Muscle of leg (tissue), 3 donors: ENCODE measurements at regions not wholly inside any gene's neighbourhood (a gene's known extent, or its start where the extent isn't known, plus 50 kb on each side); places are given as distances from the start of the nearest gene placed in this dataset.
A peak's percentile ranks its signal among the peaks of the same experiment; 100 is the strongest.

Experiments used
- DNase-seq: peaks from one replicate; pipeline ENCODE4 v3.0.0; 2013
- H3K27ac ChIP-seq: one replicate; pipeline ENCODE4 v1.5.1; 2013; ENCODE audit warnings: mild to moderate bottlenecking, low read length, control low read depth
- H3K27me3 ChIP-seq: one replicate; pipeline ENCODE4 v1.6.1; 2013; ENCODE audit warnings: low read length; ENCODE audit not compliant: control insufficient read depth, insufficient read depth
- H3K36me3 ChIP-seq: one replicate; pipeline ENCODE4 v1.6.1; 2013; ENCODE audit warnings: low read length; ENCODE audit not compliant: control insufficient read depth, insufficient read depth
- H3K4me1 ChIP-seq: one replicate; pipeline ENCODE4 v1.6.1; 2013; ENCODE audit warnings: low read length; ENCODE audit not compliant: control insufficient read depth, insufficient read depth
- H3K4me3 ChIP-seq: one replicate; pipeline ENCODE4 v1.5.1; 2013; ENCODE audit warnings: low read length, control low read depth
- H3K9me3 ChIP-seq: replicated peaks from 2 replicates; pipeline ENCODE4 v1.6.1; 2013; ENCODE audit warnings: low read depth, low read length; ENCODE audit not compliant: control insufficient read depth
- WGBS: methylation state at CpG from one replicate; pipeline ENCODE4 v1.1.5; 2013; ENCODE audit warnings: missing lambda C conversion rate; ENCODE audit not compliant: insufficient coverage; 5-methylcytosine and 5-hydroxymethylcytosine counted together

- H3K36me3 ChIP-seq: no peaks in the 10 kb centered on the region
- no peaks in the 10 kb centered on the region for H3K27me3 ChIP-seq
- DNase-seq: no peak
- no peak overlapping the region for H3K4me3 ChIP-seq
- H3K4me1 ChIP-seq: no peaks in the 10 kb centered on the region
- H3K9me3 ChIP-seq: no peaks in the 10 kb centered on the region
- 50% methylated on average over 1 of the region's 2 CpGs for WGBS
- H3K27ac ChIP-seq: no peak overlapping the region
Observed at GRCh38 chr18:27839141-27839540, 337.8 kb downstream of the CDH2 start.

- no peak overlapping the region for H3K27ac ChIP-seq
- DNase-seq: no peak
- H3K4me3 ChIP-seq: no peak overlapping the region
- no peaks in the 10 kb centered on the region for H3K36me3 ChIP-seq
- no peaks in the 10 kb centered on the region for H3K4me1 ChIP-seq
- H3K27me3 ChIP-seq: no peaks in the 10 kb centered on the region
- H3K9me3 ChIP-seq: no peaks in the 10 kb centered on the region
Observed at GRCh38 chr18:27838225-27838624, 338.7 kb downstream of the CDH2 start.

GRCh38 chr18:27826101-27826500 lies 350.8 kb downstream of the CDH2 start:
- H3K36me3 ChIP-seq: no peaks in the 10 kb centered on the region
- H3K27me3 ChIP-seq: no peaks in the 10 kb centered on the region
- WGBS: no CpG with 5 or more reads among the region's 2 CpGs
- no peaks in the 10 kb centered on the region for H3K9me3 ChIP-seq
- DNase-seq: no peak
- H3K4me3 ChIP-seq: no peak overlapping the region
- H3K4me1 ChIP-seq: no peaks in the 10 kb centered on the region
- no peak overlapping the region for H3K27ac ChIP-seq

GRCh38 chr18:27825689-27826088 lies 351.2 kb downstream of the CDH2 start:
- 50% methylated on average over 1 of the region's 2 CpGs for WGBS

GRCh38 chr18:27824841-27825681 lies 351.9 kb downstream of the CDH2 start:
- H3K27me3 ChIP-seq: no peaks in the 10 kb centered on the region
- no peak for DNase-seq
- WGBS: 60% methylated on average over 1 of the region's 5 CpGs
- no peak overlapping the region for H3K4me3 ChIP-seq
- no peak overlapping the region for H3K27ac ChIP-seq
- no peaks in the 10 kb centered on the region for H3K36me3 ChIP-seq
- H3K9me3 ChIP-seq: no peaks in the 10 kb centered on the region
- H3K4me1 ChIP-seq: no peaks in the 10 kb centered on the region

More at GRCh38 chr18:27825689-27826088, 351.2 kb downstream of the CDH2 start:
- DNase-seq: no peak
- Histone ChIP-seq H3K27me3 (no peaks in the 10 kb centered on the region), H3K36me3 (no peaks in the 10 kb centered on the region), H3K4me3 (no peak overlapping the region), H3K9me3 (no peaks in the 10 kb centered on the region), H3K27ac (no peak overlapping the region), H3K4me1 (no peaks in the 10 kb centered on the region)

- Histone ChIP-seq H3K9me3 (no peaks in the 10 kb centered on the region), H3K27me3 (no peaks in the 10 kb centered on the region), H3K4me3 (no peak overlapping the region), H3K36me3 (no peaks in the 10 kb centered on the region), H3K27ac (no peak overlapping the region), H3K4me1 (no peaks in the 10 kb centered on the region)
- no peak for DNase-seq
- WGBS: no CpG with 5 or more reads among the region's 4 CpGs
Observed at GRCh38 chr18:27824275-27824674, 352.7 kb downstream of the CDH2 start.

- no peak overlapping the region for H3K27ac ChIP-seq
Observed at GRCh38 chr18:27823053-27823452, 353.9 kb downstream of the CDH2 start.

GRCh38 chr18:27808683-27809082 lies 368.2 kb downstream of the CDH2 start:
- Histone ChIP-seq H3K9me3 (no peaks in the 10 kb centered on the region), H3K36me3 (no peaks in the 10 kb centered on the region), H3K4me3 (no peak overlapping the region), H3K27me3 (no peaks in the 10 kb centered on the region), H3K4me1 (no peaks in the 10 kb centered on the region), H3K27ac (no peak overlapping the region)
- no CpG with 5 or more reads among the region's 1 CpG for WGBS
- no peak for DNase-seq

More at GRCh38 chr18:27823053-27823452, 353.9 kb downstream of the CDH2 start:
- WGBS: 25% methylated on average over 2 of the region's 4 CpGs
- no peaks in the 10 kb centered on the region for H3K27me3 ChIP-seq
- H3K4me3 ChIP-seq: no peak overlapping the region
- H3K9me3 ChIP-seq: no peaks in the 10 kb centered on the region
- H3K36me3 ChIP-seq: no peaks in the 10 kb centered on the region
- no peak for DNase-seq
- no peaks in the 10 kb centered on the region for H3K4me1 ChIP-seq

- Histone ChIP-seq H3K27ac (no peak overlapping the region), H3K27me3 (no peaks in the 10 kb centered on the region), H3K36me3 (no peaks in the 10 kb centered on the region), H3K4me3 (no peak overlapping the region), H3K9me3 (no peaks in the 10 kb centered on the region), H3K4me1 (no peaks in the 10 kb centered on the region)
- no peak for DNase-seq
- WGBS: no CpG with 5 or more reads among the region's 2 CpGs
Observed at GRCh38 chr18:27803957-27804356, 373.0 kb downstream of the CDH2 start.

- no peaks in the 10 kb centered on the region for H3K27me3 ChIP-seq
- WGBS: 50% methylated on average over 1 of the region's 1 CpG
- peak; percentile 18 for DNase-seq
- H3K36me3 ChIP-seq: no peaks in the 10 kb centered on the region
- no peak overlapping the region for H3K4me3 ChIP-seq
- H3K27ac ChIP-seq: no peak overlapping the region
- no peaks in the 10 kb centered on the region for H3K4me1 ChIP-seq
- H3K9me3 ChIP-seq: no peaks in the 10 kb centered on the region
Observed at GRCh38 chr18:27797484-27797883, 379.4 kb downstream of the CDH2 start.
